Stimulated activated CD8-positive, alpha-beta memory T cell treated with anti-CD3 and anti-CD28 coated beads, Interleukin-12 subunit alpha, Interleukin-12 subunit beta, amount 100 ng/mL, for 1 hour (primary cell): ENCODE measurements at regions not wholly inside any gene's neighbourhood (a gene's known extent, or its start where the extent isn't known, plus 50 kb on each side); places are given as distances from the start of the nearest gene placed in this dataset.
"Not testable (repeated sequence)": the region's sequence is repeated elsewhere in the genome, so short reads cannot be mapped to it uniquely, and the experiment has no call there.

ENCODE experiments used
- DNase-seq: peaks from one replicate; pipeline ENCODE4 v3.0.0-alpha.2; 2020; ENCODE audit warnings: low read depth

DNA sequence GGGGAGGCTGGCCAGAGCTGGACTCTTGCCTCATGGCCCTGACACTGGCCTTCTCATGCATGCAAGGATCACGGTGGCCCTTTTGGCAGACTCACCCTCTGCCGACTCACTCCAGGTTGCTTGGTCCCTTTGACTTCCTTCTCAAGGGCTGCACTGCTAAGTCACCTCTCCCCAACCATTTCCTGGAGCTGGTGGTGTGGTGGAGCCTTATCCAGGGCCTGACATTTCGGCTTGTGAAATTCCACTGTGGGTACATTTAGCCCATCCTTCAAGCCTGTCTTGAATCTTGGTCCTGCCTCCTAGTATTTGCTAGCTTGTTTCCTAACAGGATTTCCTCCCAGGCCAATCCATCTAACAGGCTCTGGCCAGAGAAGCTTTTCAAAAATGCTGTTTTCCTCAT lies 52.6 kb upstream of the JUN start:
- DNase-seq: no peak

- no peak for DNase-seq
Measured at GRCh38 chr1:58837886-58838285, 54.0 kb upstream of the JUN start.

DNA sequence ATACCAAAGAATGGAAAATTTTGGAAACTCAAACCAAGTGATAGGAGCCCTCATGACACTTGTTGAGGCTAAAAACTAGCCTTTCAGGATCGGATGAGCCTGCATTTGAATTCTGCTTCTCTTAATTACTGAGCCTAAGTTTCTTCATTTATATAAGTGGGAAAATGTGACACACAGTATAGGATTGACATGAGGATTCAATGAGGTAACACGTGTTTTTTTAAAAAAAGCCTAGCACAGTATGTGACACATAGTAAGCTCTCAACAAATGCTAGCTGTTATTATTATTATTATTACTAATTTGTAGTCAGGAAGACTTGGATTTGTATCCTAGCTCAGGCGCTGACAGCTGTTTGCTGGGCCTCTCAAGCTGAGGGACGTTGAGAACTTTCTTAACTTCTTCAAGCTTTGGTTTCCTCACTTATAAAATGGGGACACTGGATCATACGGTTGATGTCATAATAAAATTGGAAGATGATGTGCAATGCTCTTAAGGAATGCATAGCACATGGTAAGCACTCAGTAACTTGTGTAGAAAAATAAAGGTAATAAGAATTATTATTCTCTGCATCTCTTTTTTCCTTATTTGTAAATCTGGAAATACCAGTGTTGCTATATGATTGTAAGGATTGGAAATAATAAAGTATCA lies 55.4 kb upstream of the JUN start:
- DNase-seq: no peak

- DNase-seq: no peak
Measured at GRCh38 chr1:58839846-58840835, 56.3 kb upstream of the JUN start.

- no peak for DNase-seq
Measured at GRCh38 chr1:58841455-58841854, 57.6 kb upstream of the JUN start.

GRCh38 chr1:58842941-58843340 lies 59.1 kb upstream of the JUN start:
- no peak for DNase-seq

DNA sequence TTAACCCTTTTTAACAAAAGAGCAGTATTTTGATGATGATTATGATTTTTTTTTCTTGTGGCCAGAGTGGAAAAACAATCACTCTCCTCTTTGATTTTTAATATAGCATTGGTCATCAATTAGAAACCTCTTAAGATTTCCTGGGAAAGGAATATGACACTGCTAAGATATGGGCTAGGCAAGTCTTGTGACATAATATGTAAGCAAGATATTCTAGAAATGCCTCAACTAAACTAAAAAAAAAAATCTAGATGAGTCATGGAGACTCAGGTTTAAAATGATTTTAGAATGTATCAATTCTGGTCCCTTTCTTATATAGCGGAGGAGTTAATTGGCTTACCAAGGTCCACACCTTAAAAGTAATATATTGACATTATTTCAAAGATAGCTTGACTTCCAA lies 60.3 kb upstream of the JUN start:
- DNase-seq: no peak

DNA sequence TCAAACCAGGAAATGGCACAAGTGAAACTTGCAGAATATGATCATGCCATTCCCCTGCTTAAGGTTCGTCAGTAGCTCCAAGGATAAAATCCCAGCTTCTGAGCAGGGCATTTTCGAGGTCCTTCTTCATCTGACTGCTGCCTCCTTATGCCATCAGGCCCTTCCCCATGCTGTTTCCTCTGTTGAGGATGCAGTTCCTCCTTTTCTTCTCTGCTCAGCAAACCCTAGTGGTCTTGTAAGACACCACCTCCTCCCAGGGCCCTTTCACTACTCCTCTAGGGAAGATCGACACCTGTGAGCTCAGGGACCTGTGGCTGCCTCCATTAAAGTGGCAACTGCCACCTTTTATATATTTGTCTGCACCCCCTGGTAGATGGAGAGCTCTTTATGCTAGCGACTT lies 62.1 kb upstream of the JUN start:
- DNase-seq: no peak

DNA sequence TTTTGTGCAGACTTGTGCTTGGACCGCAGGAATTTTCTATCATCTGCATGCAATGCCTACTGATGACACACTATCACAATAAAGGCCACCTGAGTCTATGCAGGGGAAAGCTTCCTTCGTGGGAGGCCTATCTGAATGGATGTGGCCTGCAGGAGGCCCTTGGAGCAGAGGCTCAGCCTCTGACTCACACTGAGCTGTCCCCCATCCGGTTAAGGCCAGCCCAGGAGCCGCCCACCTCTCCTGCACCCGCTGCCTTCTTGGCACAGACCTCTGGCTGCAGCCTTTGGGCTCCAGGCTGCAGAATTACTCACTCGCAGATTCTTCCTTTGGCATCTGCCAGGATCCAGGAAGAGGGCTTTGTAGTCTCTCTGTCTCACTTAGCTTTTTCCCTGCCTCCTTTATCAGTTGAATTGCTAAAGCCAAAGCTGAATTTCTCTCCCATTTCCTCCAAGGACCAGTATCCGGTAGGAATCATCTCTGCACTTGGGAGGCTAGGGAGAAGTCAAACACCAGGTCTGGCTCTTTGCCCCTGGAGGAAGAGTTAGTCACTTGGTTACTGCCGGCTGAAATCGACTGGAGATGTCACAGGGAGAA lies 65.1 kb upstream of the JUN start:
- no peak for DNase-seq

DNA sequence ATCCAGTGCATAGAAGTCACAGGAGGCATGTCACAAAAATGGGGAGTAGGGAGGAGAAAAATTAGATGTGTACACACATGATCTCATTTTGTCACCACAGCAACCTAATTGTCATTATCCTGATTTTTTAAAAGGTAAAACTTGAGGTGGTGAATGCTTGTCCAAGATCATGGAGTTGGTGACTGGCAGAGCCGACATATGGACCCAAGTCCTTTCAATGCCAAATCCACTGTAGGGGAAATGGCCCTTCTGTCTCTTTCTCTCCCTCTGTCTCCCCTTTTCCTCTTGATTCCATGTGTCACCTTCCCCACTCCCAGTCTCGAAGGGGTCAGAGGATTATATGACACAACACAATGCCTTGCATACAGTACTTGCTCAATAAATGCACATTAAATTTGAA lies 65.7 kb upstream of the JUN start:
- DNase-seq: no peak

GRCh38 chr1:58850636-58851035 lies 66.8 kb upstream of the JUN start:
- DNase-seq: no peak

DNA sequence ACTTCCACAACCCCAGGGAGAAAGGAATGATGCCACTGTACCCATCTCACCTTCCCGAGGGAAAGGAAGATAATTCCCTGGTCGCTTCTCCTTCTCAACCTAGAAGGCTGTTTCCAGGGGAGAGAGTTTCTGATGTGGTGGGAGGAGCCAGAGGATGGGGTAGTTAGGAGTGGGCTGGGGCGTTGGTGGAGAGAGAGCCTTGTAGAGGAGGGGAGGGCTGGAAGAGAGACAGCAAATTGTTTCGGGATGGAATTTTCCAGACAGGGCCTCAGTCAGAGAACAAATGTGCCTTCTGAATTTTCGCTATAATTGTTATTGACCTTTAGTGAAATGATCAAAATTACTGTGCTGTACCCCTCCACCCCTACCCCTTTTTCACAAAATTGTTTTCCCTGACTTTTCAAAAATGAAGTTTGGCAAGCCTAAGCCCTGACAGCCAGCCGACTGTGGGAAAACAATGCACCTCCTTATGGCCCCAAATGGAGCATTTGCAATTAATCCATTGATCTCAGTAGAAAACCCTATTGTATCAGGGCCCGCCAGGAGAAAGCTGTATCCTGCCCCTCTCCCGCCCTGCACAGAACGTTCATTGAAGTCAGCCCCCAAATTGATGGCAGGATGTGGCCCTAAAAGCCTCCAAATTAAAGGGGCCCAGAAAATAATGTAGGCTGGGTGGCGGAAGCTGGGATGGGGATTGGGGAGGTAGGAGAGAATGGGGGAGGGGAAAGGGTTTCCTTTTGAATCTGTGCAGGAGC lies 69.1 kb upstream of the JUN start:
- no peak for DNase-seq

DNA sequence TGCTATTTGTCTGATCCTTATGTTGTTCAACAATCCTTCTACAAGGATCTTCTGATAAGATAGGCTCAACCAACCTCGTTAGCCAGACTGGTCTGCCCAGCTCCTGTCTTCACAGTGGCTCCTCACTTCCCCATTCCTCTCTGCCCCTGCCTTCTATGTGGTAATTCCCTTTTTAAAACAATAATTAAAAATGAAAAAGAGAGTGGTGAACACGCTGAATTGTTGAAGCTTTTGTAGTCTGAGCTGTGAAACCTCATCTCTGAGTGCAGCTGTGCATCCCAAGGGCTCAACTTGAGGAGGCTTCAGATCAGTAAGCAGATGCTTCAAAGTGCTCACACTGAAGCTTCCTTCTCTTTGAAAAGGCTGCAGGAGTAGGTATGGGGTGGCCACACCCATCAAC lies 70.7 kb upstream of the JUN start:
- no peak for DNase-seq

GRCh38 chr1:58855274-58856165 lies 71.7 kb upstream of the JUN start:
- no peak for DNase-seq

DNA sequence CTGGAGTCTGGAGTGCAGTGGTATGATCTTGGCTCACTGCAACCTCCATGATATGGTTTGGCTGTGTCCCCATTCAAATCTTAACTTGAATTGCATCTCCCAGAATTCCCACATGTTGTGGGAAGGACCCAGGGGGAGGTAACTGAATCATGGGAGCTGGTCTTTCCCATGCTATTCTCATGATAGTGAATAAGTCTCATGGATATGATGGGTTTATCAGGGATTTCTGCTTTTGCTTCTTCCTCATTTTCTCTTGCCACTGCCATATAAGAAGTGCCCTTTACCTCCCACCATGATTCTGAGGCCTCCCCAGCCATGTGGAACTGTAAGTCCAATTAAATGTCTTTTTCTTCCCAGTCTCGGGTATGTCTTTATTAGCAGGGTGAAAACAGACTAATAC lies 72.4 kb upstream of the JUN start:
- DNase-seq: not testable (repeated sequence)

- DNase-seq: no peak
Measured at GRCh38 chr1:58857680-58858673, 74.1 kb upstream of the JUN start.

GRCh38 chr1:58859769-58860485 lies 76.1 kb upstream of the JUN start:
- no peak for DNase-seq

- no peak for DNase-seq
Measured at GRCh38 chr1:58861076-58861475, 77.2 kb upstream of the JUN start.

DNA sequence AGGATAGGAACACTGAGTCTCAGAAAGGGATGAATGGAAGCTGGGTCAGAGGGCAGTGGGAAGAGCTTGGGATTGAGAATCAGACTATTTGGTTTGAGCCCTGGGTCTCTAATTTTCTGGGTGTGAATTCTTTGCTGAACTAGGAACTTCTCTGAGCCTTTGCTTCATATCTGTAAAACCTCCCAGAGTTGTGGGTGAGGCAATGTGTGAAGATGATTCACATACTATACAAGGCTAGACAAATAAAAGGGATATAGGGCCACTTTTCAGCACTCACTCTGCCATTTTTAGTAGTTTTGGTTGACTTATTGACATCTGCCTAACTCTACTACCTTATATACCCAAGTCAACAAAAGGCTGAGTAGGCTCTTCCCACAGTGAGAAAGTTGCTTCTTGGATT lies 77.7 kb upstream of the JUN start:
- DNase-seq: no peak
